ENCODE measurements at regions not wholly inside any gene's neighbourhood (a gene's known extent, or its start where the extent isn't known, plus 50 kb on each side); places are given as distances from the start of the nearest gene placed in this dataset.

- Histone ChIP-seq H3K27me3 (ENCODE audit: control insufficient read depth, extremely low read depth, insufficient read depth, low read length) (no peaks in the 10 kb centered on the region), H3K9me1 (ENCODE audit: control insufficient read depth, extremely low read depth, insufficient read depth, low read length) (no peaks in the 10 kb centered on the region), H3K27ac (ENCODE audit: control insufficient read depth, insufficient read depth, low read length) (no peak overlapping the region), H4K20me1 (ENCODE audit: control insufficient read depth, extremely low read depth, insufficient read depth, low read length) (no peaks in the 10 kb centered on the region), H3K9me3 (ENCODE audit: control insufficient read depth, low read depth, low read length) (no peaks in the 10 kb centered on the region), H3K79me2 (ENCODE audit: control insufficient read depth, insufficient read depth, low read length) (no peaks in the 10 kb centered on the region), H3K4me3 (ENCODE audit: control insufficient read depth in 2 of 3, extremely low read depth in 1 of 3, insufficient read depth in 2 of 3, low read depth in 1 of 3, low read length in 3 of 3) (no peak overlapping the region), H3K36me3 (ENCODE audit: control insufficient read depth in 2 of 2, extremely low read depth in 1 of 2, insufficient read depth in 2 of 2, low read length in 2 of 2) (no peaks in the 10 kb centered on the region), H3K4me1 (ENCODE audit: control insufficient read depth, extremely low read depth, insufficient read depth, low read length) (no peaks in the 10 kb centered on the region), H2AFZ (ENCODE audit: control insufficient read depth, low read length) (no peak overlapping the region), H3K9ac (ENCODE audit: control insufficient read depth, extremely low read depth, insufficient read depth, low read length) (no peak overlapping the region), H3K4me2 (ENCODE audit: control insufficient read depth, extremely low read depth, insufficient read depth, low read depth, low read length) (no peak overlapping the region)
- DNase-seq (ENCODE audit: low read depth, low spot score): no peak
- dilution Hi-C loops (cut with MboI; ENCODE audit: extremely low pct_ligation_motif_present, low sequenced_read_pairs): no loop called here
- TF ChIP-seq CTCF (optimal IDR thresholded peaks at IDR 0.05 in 1 of 3, IDR thresholded peaks at IDR 0.05 in 1 of 3, conservative IDR thresholded peaks at IDR 0.05 in 1 of 3; ENCODE audit: extremely low read depth in 1 of 3, insufficient read depth in 2 of 3, low read length in 3 of 3): no peak
- TF ChIP-seq EZH2 (IDR thresholded peaks at IDR 0.05; ENCODE audit: low read length): no peak
- no peak for FAIRE-seq
Observed at GRCh38 chr10:4483811-4484210, 342.2 kb upstream of the AKR1E2 start.

- peaks cover 2% of the 10 kb centered on the region for H3K4me1 ChIP-seq (ENCODE audit: control insufficient read depth, extremely low read depth, insufficient read depth, low read length)
- H3K9me3 ChIP-seq (ENCODE audit: control insufficient read depth, low read depth, low read length): no peaks in the 10 kb centered on the region
- dilution Hi-C loops (cut with MboI; ENCODE audit: extremely low pct_ligation_motif_present, low sequenced_read_pairs): no loop called here
- no peak for DNase-seq (ENCODE audit: low read depth, low spot score)
- no peak overlapping the region for H3K27ac ChIP-seq (ENCODE audit: control insufficient read depth, insufficient read depth, low read length)
- FAIRE-seq: no peak
- H2AFZ ChIP-seq (ENCODE audit: control insufficient read depth, low read length): no peak overlapping the region
- no peak overlapping the region for H3K4me3 ChIP-seq (ENCODE audit: control insufficient read depth in 2 of 3, extremely low read depth in 1 of 3, insufficient read depth in 2 of 3, low read depth in 1 of 3, low read length in 3 of 3)
- H3K79me2 ChIP-seq (ENCODE audit: control insufficient read depth, insufficient read depth, low read length): no peaks in the 10 kb centered on the region
- no peaks in the 10 kb centered on the region for H3K9me1 ChIP-seq (ENCODE audit: control insufficient read depth, extremely low read depth, insufficient read depth, low read length)
- H3K36me3 ChIP-seq (ENCODE audit: control insufficient read depth in 2 of 2, extremely low read depth in 1 of 2, insufficient read depth in 2 of 2, low read length in 2 of 2): no peaks in the 10 kb centered on the region
- TF ChIP-seq EZH2 (IDR thresholded peaks at IDR 0.05; ENCODE audit: low read length): no peak
- no peak for TF ChIP-seq CTCF (optimal IDR thresholded peaks at IDR 0.05 in 1 of 3, IDR thresholded peaks at IDR 0.05 in 1 of 3, conservative IDR thresholded peaks at IDR 0.05 in 1 of 3; ENCODE audit: extremely low read depth in 1 of 3, insufficient read depth in 2 of 3, low read length in 3 of 3)
- H3K27me3 ChIP-seq (ENCODE audit: control insufficient read depth, extremely low read depth, insufficient read depth, low read length): no peaks in the 10 kb centered on the region
- no peaks in the 10 kb centered on the region for H4K20me1 ChIP-seq (ENCODE audit: control insufficient read depth, extremely low read depth, insufficient read depth, low read length)
- H3K4me2 ChIP-seq (ENCODE audit: control insufficient read depth, extremely low read depth, insufficient read depth, low read depth, low read length): no peak overlapping the region
- no peak overlapping the region for H3K9ac ChIP-seq (ENCODE audit: control insufficient read depth, extremely low read depth, insufficient read depth, low read length)
Observed at GRCh38 chr10:4482659-4483058, 343.3 kb upstream of the AKR1E2 start.

Measured in keratinocyte (primary cell).